GM10248 (cell line): ENCODE measurements at regions not wholly inside any gene's neighbourhood (a gene's known extent, or its start where the extent isn't known, plus 50 kb on each side); places are given as distances from the start of the nearest gene placed in this dataset.

Source experiments
- CTCF ChIA-PET: fragments of 300-600 bp; sonication (Branson Sonifier 250); formaldehyde crosslinking; extraction: SDS; loops from one replicate; lab custom pipeline; 2021; ENCODE audit warnings: antibody characterized with exemption; lab: Yijun Ruan, JAX
- POLR2A ChIA-PET: fragments of 350-650 bp; sonication (Branson Sonifier 250); formaldehyde crosslinking; extraction: SDS; loops from one replicate; lab custom pipeline; 2020; ENCODE audit warnings: antibody characterized with exemption; lab: Yijun Ruan, JAX
- DNase-seq: peaks from one replicate; pipeline ENCODE4 v3.0.0; 2012; ENCODE audit errors: extremely low spot score
- TF ChIP-seq, protein P1 (sequence below): IDR thresholded peaks from 2 replicates; pipeline ENCODE4 v1.5.1; 2012; ENCODE audit warnings: mild to moderate bottlenecking, low read depth; ENCODE audit errors: extremely low read depth, missing control alignments, control extremely low read depth

DNA sequence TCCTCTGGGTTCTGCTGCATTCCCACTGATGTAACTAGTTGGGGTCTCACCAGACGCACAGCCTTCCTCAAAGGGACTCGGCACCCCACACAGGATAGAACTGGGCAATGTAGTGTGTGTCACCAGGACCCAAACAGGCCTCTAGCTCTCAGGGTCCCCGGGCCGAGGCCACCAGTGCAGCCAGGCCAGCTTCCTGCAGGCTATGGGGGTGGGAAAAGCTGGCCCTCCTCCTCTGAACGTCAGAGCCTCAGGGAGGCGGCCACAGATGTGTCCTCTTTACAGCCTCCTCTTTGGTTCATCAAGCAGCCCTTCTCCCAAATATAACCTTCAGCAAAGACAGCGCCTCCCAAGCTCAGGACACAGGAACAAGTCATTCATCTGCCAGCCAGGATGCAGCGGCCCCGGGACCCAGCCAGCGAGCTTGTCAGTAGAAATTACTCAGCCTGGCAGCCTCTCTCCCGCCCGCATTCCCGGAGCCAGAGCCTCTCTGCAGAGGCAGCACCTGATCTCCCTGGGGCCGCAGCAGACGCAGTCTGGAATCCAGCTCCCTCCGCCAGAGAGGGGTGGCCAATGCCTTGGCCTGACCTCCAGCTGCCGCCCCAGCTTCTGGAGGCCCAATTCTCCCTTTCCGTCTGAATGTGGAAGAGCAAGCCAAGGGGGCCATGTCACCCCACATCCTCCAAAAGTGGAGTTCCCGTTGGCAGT lies 288.5 kb downstream of the FBXW7 start:
- ChIA-PET CTCF (interaction anchor here (1.3 kb wide), 1 partner anchor 8 kb away, joined by 4 read pairs; no protein-coding TSS in a partner anchor), POLR2A (no interaction called here)
- DNase-seq, result no peak
- TF ChIP-seq, protein P1, sequence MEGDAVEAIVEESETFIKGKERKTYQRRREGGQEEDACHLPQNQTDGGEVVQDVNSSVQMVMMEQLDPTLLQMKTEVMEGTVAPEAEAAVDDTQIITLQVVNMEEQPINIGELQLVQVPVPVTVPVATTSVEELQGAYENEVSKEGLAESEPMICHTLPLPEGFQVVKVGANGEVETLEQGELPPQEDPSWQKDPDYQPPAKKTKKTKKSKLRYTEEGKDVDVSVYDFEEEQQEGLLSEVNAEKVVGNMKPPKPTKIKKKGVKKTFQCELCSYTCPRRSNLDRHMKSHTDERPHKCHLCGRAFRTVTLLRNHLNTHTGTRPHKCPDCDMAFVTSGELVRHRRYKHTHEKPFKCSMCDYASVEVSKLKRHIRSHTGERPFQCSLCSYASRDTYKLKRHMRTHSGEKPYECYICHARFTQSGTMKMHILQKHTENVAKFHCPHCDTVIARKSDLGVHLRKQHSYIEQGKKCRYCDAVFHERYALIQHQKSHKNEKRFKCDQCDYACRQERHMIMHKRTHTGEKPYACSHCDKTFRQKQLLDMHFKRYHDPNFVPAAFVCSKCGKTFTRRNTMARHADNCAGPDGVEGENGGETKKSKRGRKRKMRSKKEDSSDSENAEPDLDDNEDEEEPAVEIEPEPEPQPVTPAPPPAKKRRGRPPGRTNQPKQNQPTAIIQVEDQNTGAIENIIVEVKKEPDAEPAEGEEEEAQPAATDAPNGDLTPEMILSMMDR, result no peak

DNA sequence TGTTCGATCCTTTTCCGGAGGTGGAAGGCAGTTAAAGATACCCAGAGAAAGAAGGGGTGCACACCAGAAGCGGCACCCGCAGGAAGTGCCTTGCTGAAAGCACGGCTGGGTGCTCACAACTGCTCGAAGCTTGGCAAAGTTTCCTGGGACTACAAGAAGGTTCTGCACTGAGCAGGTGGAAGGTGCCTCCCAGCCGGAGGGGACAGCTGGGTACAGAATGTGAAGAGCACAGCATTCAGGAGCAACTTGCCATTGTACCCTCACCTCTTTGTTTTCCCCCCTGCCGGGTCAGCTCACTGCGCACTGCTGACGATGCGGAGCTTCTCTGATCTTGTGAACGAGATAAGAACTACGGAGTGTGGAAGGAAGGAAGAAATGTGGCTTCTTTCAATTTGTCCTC lies 289.2 kb downstream of the FBXW7 start:
- TF ChIP-seq, protein P1, result no peak
- ChIA-PET POLR2A (no interaction called here), CTCF (interaction anchor here (1.3 kb wide), 1 partner anchor 9 kb away, joined by 4 read pairs; no protein-coding TSS in a partner anchor)
- DNase-seq, result no peak

DNA sequence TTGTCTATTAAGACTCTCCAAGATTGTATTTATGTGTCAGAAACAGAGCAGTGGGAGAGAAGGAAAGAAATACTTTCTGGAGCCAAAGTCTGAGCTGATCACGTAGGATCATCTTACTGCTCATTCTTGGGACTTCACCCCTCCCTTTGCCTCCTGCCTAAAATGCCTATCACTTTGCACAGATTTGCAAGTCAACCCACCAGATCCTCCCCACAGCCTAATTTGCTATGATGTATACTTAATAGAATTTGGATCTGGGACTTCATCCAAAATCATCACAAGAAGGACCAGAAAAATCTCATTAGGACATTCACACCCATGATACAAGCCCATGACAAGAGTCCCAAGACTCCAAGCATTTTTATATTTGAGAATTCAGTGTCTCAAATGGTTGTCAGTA lies 290.2 kb downstream of the FBXW7 start:
- POLR2A ChIA-PET, result no interaction called here
- TF ChIP-seq, protein P1, result no peak
- CTCF ChIA-PET, result interaction anchor here (1.0 kb wide), 1 partner anchor 16 kb away, joined by 3 read pairs; no protein-coding TSS in a partner anchor
- no peak for DNase-seq

DNA sequence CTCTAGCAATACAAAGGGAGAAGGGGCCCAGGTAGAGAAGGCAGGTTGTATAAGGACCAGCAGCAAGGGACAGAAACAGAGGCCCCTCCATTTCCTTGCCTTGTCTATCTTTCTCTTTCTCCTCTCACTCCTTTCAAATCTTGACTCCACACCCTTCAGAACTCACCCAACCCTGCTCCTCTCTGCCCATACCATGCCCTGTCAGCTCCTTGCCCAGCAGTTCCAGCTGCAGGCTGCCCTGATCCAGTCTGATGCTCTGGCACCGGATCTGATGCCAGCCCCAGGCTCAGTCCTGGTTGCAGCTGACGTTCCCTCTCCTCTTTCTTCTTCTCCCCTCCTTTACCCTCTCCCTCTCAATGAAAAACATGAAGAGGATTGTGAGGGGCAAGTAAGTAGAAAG lies 291.2 kb downstream of the FBXW7 start:
- ChIA-PET CTCF (interaction anchor here (1.1 kb wide), 1 partner anchor 14 kb away, joined by 3 read pairs; no protein-coding TSS in a partner anchor), POLR2A (no interaction called here)
- TF ChIP-seq, protein P1, result no peak
- DNase-seq, result no peak

DNA sequence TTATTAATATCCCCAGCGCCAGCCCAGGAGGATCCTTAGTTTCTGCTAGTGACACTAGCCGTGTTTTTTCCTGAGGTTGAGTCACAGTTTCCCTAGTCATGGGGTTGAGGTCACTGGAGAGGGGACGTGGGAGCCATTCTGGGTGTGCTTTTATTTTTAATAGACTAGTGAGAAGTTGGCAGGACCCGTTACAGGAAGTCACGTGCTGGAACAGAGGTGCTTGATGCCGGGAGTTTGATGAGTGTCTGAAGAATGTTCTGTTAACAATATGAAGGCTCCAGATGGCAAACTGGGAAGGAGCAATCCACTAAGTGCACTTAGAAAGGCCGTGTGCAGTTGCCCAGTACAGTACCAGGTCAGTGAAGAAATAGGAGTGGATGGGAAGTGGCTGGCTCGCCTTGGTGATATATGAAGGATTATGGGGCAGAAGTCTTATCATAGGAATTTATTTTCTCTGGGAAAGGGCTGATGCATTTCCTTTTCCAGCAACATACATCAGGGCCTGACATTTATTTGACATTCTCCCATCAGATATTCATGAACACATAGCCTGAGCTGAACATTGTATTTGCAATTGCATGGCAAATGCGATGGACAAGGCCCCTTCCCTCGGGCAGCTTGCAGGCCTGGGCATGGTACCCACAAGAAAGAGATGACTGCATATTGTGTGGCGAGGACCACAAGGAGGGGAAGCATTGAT lies 291.8 kb downstream of the FBXW7 start:
- ChIA-PET CTCF (interaction anchor here (1.1 kb wide), 1 partner anchor 13 kb away, joined by 3 read pairs; no protein-coding TSS in a partner anchor), POLR2A (no interaction called here)
- no peak for DNase-seq
- TF ChIP-seq, protein P1, result no peak

DNA sequence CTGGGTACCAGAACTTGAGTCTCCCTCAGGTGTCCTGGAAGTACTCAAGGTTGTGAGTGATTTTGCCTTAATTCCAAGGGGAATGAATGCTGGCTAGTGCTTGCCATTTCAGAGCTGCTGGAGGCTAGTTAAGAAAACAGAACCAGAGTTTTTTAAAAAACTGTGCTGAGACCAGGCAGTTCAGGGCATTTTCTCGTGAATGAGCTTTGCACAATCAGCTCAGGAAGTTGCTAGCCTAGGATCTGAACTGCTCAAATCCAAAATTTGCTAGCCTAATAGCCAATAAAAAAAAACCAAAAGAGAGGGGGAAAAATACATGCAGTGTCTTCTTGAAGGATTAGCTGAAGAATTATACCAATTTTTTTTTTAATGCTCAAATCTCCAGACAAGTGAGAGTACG lies 292.7 kb downstream of the FBXW7 start:
- TF ChIP-seq, protein P1, result no peak
- DNase-seq, result no peak
- POLR2A ChIA-PET, result no interaction called here
- CTCF ChIA-PET, result no interaction called here
